Suprapubic skin (tissue), 4 donors: ENCODE measurements at regions not wholly inside any gene's neighbourhood (a gene's known extent, or its start where the extent isn't known, plus 50 kb on each side); places are given as distances from the start of the nearest gene placed in this dataset.

Experiments used
- DNase-seq, 2 donors: peaks; one replicate each; pipeline ENCODE4 v3.0.0-alpha.2; 2019; ENCODE audit warnings: low spot score in 2 of 2
- H3K27ac ChIP-seq: fragments of 200-600 bp; sonication (generic); one replicate; pipeline ENCODE4 v1.5.1; 2019
- H3K27me3 ChIP-seq: fragments of 200-600 bp; sonication (generic); one replicate; pipeline ENCODE4 v1.5.1; 2019
- H3K36me3 ChIP-seq: fragments of 200-600 bp; sonication (generic); one replicate; pipeline ENCODE4 v1.5.1; 2019
- H3K4me1 ChIP-seq: fragments of 200-600 bp; sonication (generic); one replicate; pipeline ENCODE4 v1.5.1; 2019
- H3K4me3 ChIP-seq: fragments of 200-600 bp; sonication (generic); one replicate; pipeline ENCODE4 v1.5.1; 2019; ENCODE audit warnings: mild to moderate bottlenecking
- H3K9me3 ChIP-seq: fragments of 200-600 bp; sonication (generic); one replicate; pipeline ENCODE4 v1.5.1; 2019
- EP300 ChIP-seq: sonication (generic); formaldehyde crosslinking; IDR thresholded peaks from one replicate; pipeline ENCODE4 v1.6.1; 2017; ENCODE audit warnings: antibody characterized with exemption
- POLR2A ChIP-seq, 2 donors: fragments of 450-650 bp; IDR thresholded peaks; one replicate each; pipeline ENCODE4 v1.6.1; 2017; ENCODE audit warnings: antibody characterized with exemption in 2 of 2, mild to moderate bottlenecking in 2 of 2, moderate library complexity in 2 of 2
- POLR2AphosphoS5 ChIP-seq, 3 donors: sonication (generic); formaldehyde crosslinking; IDR thresholded peaks; one replicate each; pipeline ENCODE4 v1.6.1; 2017; ENCODE audit warnings: antibody characterized with exemption in 3 of 3
- WGBS: methylation state at CpG from one replicate; pipeline ENCODE4 v1.1.5; 2018; 5-methylcytosine and 5-hydroxymethylcytosine counted together
- TF ChIP-seq, protein P1 (sequence below), 2 donors: fragments of 200-600 bp in 1 of 2; fragments of 450-650 bp in 1 of 2; sonication (generic) in 1 of 2; IDR thresholded peaks; one replicate each; pipeline ENCODE4 v1.5.1; 2016 to 2019; ENCODE audit warnings: antibody characterized with exemption in 2 of 2, mild to moderate bottlenecking in 1 of 2, moderate library complexity in 1 of 2

DNA sequence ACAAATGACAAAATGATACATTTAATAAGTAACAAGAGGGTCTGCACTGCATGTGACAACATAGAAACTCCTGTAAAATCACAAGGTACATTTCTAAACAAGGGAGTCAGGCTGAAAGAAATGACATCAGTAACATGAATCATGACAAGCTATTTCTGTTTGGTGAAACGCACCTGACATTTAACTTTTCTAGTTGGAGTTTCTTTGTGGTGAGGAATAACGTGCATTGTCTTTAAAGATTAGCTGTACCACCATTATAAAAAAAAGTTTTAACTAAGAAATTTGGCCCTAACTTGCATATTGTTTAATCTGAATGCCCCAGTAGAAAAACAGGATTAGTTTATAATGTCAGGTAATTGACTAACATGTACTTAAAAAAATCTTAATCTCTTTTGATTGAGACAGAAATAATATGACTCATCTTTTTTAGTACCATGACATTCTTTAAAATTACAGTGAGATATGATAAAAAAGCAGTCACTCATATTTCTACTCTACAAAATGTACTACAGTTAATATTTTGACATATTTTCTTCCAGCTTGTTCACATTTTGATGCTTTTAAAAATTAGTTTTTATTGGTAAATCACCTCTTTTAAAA, 418.2 kb downstream of the KLF12 start:
- WGBS = 46% methylated on average over 2 of the region's 2 CpGs
- no peak overlapping the region for H3K27ac ChIP-seq
- peaks cover 4% of the 10 kb centered on the region for H3K4me1 ChIP-seq
- no peaks in the 10 kb centered on the region for H3K27me3 ChIP-seq
- no peak overlapping the region for H3K4me3 ChIP-seq
- TF ChIP-seq, protein P1, sequence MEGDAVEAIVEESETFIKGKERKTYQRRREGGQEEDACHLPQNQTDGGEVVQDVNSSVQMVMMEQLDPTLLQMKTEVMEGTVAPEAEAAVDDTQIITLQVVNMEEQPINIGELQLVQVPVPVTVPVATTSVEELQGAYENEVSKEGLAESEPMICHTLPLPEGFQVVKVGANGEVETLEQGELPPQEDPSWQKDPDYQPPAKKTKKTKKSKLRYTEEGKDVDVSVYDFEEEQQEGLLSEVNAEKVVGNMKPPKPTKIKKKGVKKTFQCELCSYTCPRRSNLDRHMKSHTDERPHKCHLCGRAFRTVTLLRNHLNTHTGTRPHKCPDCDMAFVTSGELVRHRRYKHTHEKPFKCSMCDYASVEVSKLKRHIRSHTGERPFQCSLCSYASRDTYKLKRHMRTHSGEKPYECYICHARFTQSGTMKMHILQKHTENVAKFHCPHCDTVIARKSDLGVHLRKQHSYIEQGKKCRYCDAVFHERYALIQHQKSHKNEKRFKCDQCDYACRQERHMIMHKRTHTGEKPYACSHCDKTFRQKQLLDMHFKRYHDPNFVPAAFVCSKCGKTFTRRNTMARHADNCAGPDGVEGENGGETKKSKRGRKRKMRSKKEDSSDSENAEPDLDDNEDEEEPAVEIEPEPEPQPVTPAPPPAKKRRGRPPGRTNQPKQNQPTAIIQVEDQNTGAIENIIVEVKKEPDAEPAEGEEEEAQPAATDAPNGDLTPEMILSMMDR (IDR thresholded peaks at IDR 0.05) = no peak
- TF ChIP-seq POLR2AphosphoS5 (IDR thresholded peaks at IDR 0.05) (no peak), EP300 (no peak), POLR2A (IDR thresholded peaks at IDR 0.05) (no peak)
- DNase-seq = no peak
- H3K36me3 ChIP-seq = peaks cover 20% of the 10 kb centered on the region
- H3K9me3 ChIP-seq = no peaks in the 10 kb centered on the region

DNA sequence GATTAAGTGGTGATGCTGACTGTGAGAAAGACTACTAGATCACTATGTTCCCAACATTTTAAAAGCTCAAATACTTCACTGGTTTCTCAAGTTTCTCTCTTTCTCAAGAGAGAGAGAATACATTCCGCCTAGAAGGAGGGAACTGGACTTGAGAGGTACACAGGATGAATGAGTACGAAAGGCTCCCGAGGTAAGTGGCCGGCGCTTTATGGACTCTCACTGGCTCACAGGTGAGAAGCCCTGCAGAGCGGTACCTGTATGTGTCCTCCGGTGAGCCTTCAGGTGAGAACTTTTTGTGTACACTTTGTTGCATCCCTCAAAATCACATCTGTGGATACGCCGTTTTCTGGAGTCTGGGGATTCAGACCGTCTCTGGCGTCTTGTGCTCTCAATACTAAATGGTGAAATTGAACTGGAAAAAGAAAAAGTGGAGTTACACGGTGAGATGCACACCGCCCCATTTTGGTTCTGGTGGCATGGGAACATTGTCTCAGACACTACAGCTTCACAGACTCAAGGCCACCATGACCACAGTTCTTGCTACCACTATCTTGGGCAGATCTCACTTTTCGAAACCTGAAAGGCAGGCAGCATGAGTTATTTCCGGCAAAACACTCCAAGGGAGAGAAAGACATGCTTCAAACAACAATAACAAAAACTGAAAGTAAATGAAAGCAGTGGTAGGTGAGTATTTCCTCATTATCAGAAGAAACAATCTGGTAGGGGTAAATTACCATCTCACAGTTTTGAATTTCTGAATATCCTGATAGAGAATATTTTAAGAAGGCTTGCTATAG, 418.9 kb downstream of the KLF12 start:
- 93% methylated on average over 15 of the region's 15 CpGs for WGBS
- no peaks in the 10 kb centered on the region for H3K9me3 ChIP-seq
- TF ChIP-seq POLR2AphosphoS5 (IDR thresholded peaks at IDR 0.05) = no peak
- TF ChIP-seq, protein P1 (IDR thresholded peaks at IDR 0.05) = no peak
- TF ChIP-seq EP300 = no peak
- TF ChIP-seq POLR2A (IDR thresholded peaks at IDR 0.05) = no peak
- DNase-seq = no peak
- H3K36me3 ChIP-seq = peaks cover 20% of the 10 kb centered on the region
- H3K27ac ChIP-seq = no peak overlapping the region
- peaks cover 4% of the 10 kb centered on the region for H3K4me1 ChIP-seq
- H3K4me3 ChIP-seq = no peak overlapping the region
- H3K27me3 ChIP-seq = no peaks in the 10 kb centered on the region

DNA sequence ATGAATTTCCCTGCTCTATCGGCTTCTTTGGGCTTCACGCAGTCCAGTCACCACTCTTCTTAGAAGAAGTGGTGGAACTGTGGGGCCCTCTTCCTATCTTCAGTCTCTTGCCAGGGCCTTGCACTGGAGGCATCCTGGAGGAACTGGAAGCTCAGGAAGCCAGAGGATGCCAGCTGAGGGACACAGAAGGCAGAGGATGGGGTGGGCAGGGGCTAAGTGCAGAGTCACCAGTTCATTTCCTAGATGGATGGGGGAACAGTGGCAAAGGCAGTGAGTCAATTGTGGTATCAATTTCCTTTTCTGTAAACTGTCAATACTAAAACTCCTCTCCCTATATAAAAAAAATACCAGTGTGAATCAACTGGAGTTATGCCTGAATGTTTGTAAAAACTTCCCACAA, 419.7 kb downstream of the KLF12 start:
- H3K4me1 ChIP-seq = peaks cover 4% of the 10 kb centered on the region
- peaks cover 20% of the 10 kb centered on the region for H3K36me3 ChIP-seq
- no peak overlapping the region for H3K4me3 ChIP-seq
- no peaks in the 10 kb centered on the region for H3K27me3 ChIP-seq
- WGBS = 92% methylated on average over 2 of the region's 2 CpGs
- no peak overlapping the region for H3K27ac ChIP-seq
- TF ChIP-seq EP300 (no peak), POLR2A (IDR thresholded peaks at IDR 0.05) (no peak), POLR2AphosphoS5 (IDR thresholded peaks at IDR 0.05) (no peak)
- TF ChIP-seq, protein P1 (IDR thresholded peaks at IDR 0.05) = no peak
- no peaks in the 10 kb centered on the region for H3K9me3 ChIP-seq
- no peak for DNase-seq

- no peak overlapping the region for H3K4me3 ChIP-seq
- TF ChIP-seq POLR2AphosphoS5 (IDR thresholded peaks at IDR 0.05) (no peak), POLR2A (IDR thresholded peaks at IDR 0.05) (no peak)
- TF ChIP-seq, protein P1 (IDR thresholded peaks at IDR 0.05) = peak; percentile 51 to 64
- no peaks in the 10 kb centered on the region for H3K9me3 ChIP-seq
- WGBS = 12% methylated on average over 1 of the region's 1 CpG
- H3K27me3 ChIP-seq = no peaks in the 10 kb centered on the region
- DNase-seq = no peak
- H3K4me1 ChIP-seq = peaks cover 12% of the 10 kb centered on the region
- H3K27ac ChIP-seq = no peak overlapping the region
- peaks cover 10% of the 10 kb centered on the region for H3K36me3 ChIP-seq
Observed at GRCh38 chr13:73708393-73708985, 425.7 kb downstream of the KLF12 start.

GRCh38 chr13:73704587-73704986, 429.6 kb downstream of the KLF12 start:
- DNase-seq = no peak
- peaks cover 14% of the 10 kb centered on the region for H3K4me1 ChIP-seq
- 74% methylated on average over 5 of the region's 5 CpGs for WGBS

More at GRCh38 chr13:73704587-73704986, 429.6 kb downstream of the KLF12 start:
- no peaks in the 10 kb centered on the region for H3K27me3 ChIP-seq
- no peaks in the 10 kb centered on the region for H3K9me3 ChIP-seq
- H3K27ac ChIP-seq = no peak overlapping the region
- H3K36me3 ChIP-seq = no peaks in the 10 kb centered on the region
- no peak overlapping the region for H3K4me3 ChIP-seq
- TF ChIP-seq POLR2AphosphoS5 (IDR thresholded peaks at IDR 0.05) (no peak), EP300 (no peak)
- TF ChIP-seq, protein P1 (IDR thresholded peaks at IDR 0.05) = peak in 1 of 2 donors; percentile 10
